A673 (cell line): ENCODE measurements at regions not wholly inside any gene's neighbourhood (a gene's known extent, or its start where the extent isn't known, plus 50 kb on each side); places are given as distances from the start of the nearest gene placed in this dataset.

Experiments used
- BruUV-seq: library from RNA; stranded (reverse); fragments of 400-500 nt; replicated peaks from 2 replicates; lab custom pipeline; 2021; lab: Mats Ljungman, UMichigan
- CTCF ChIA-PET: fragments of 300-600 bp; sonication (Branson Sonifier 250); formaldehyde crosslinking; loops from one replicate; lab custom pipeline; 2022; ENCODE audit warnings: antibody characterized with exemption; lab: Charles Lee
- POLR2A ChIA-PET: fragments of 300-600 bp; sonication (Branson Sonifier 250); formaldehyde crosslinking; loops from one replicate; lab custom pipeline; 2022; ENCODE audit warnings: antibody characterized with exemption; ENCODE audit not compliant: low non-redundant PET; lab: Charles Lee
- DNase-seq: peaks from one replicate; pipeline ENCODE4 v3.0.0-alpha.2; 2015; ENCODE audit warnings: low spot score
- H3K27ac ChIP-seq: fragments of 200-600 bp; sonication (generic); 2 replicates; pipeline ENCODE4 v1.5.1; 2016; ENCODE audit warnings: mixed run types, low read depth, mild to moderate bottlenecking, mixed read lengths, antibody characterized with exemption, low read length; ENCODE audit not compliant: poor library complexity, severe bottlenecking
- H3K27me3 ChIP-seq: fragments of 200-600 bp; sonication (generic); replicated peaks from 2 replicates; pipeline ENCODE4 v1.6.1; 2017; ENCODE audit warnings: mixed run types, low read depth, mild to moderate bottlenecking, mixed read lengths, antibody characterized with exemption, low read length; ENCODE audit not compliant: insufficient read depth, poor library complexity
- H3K36me3 ChIP-seq: fragments of 200-600 bp; sonication (generic); 2 replicates; pipeline ENCODE4 v1.6.1; 2016; ENCODE audit warnings: mixed run types, mild to moderate bottlenecking, mixed read lengths, antibody characterized with exemption, low read length; ENCODE audit not compliant: insufficient read depth, poor library complexity, severe bottlenecking
- H3K4me1 ChIP-seq: fragments of 200-600 bp; sonication (generic); 2 replicates; pipeline ENCODE4 v1.6.1; 2017; ENCODE audit warnings: mixed run types, mild to moderate bottlenecking, mixed read lengths, antibody characterized with exemption, low read length; ENCODE audit not compliant: insufficient read depth, poor library complexity, severe bottlenecking
- H3K4me3 ChIP-seq: fragments of 200-600 bp; sonication (generic); 2 replicates; pipeline ENCODE4 v1.5.1; 2016; ENCODE audit warnings: low read depth, mixed run types, mild to moderate bottlenecking, mixed read lengths, low read length; ENCODE audit not compliant: poor library complexity, severe bottlenecking
- H3K9me3 ChIP-seq: fragments of 200-600 bp; sonication (generic); 2 replicates; pipeline ENCODE4 v1.6.1; 2016; ENCODE audit warnings: mixed run types, low read depth, mild to moderate bottlenecking, mixed read lengths, antibody characterized with exemption, low read length; ENCODE audit not compliant: poor library complexity, severe bottlenecking
- CTCF ChIP-seq: fragments of 300-800, 200-600 bp; sonication (generic); conservative IDR thresholded peaks from 2 replicates; pipeline ENCODE4 v1.5.1; 2017; ENCODE audit warnings: low read depth, mild to moderate bottlenecking, antibody characterized with exemption, low read length, moderate library complexity, mixed read lengths
- EZH2 ChIP-seq: fragments of 200-600 bp; sonication (generic); IDR thresholded peaks from 2 replicates; pipeline ENCODE4 v1.6.1; 2017; ENCODE audit warnings: borderline replicate concordance, low read depth, mild to moderate bottlenecking, mixed read lengths, antibody characterized with exemption, low read length; ENCODE audit not compliant: poor library complexity, severe bottlenecking
- intact Hi-C: fragments of 100-400 bp; cut with micrococcal nuclease; formaldehyde crosslinking; loops from one replicate; pipeline ENCODE4 v1.10.0; 2022; ENCODE audit not compliant: unreplicated experiment

GRCh38 chr6:126167726-126168125 is 172.2 kb upstream of the CENPW start:
- CTCF ChIA-PET: no interaction called here
- H3K27me3 ChIP-seq: no peaks in the 10 kb centered on the region
- DNase-seq: no peak
- H3K4me1 ChIP-seq: no peaks in the 10 kb centered on the region
- intact Hi-C loops: no loop called here
- POLR2A ChIA-PET: no interaction called here
- H3K36me3 ChIP-seq: no peaks in the 10 kb centered on the region
- no TSS peak for BruUV-seq
- no peak for TF ChIP-seq CTCF
- TF ChIP-seq EZH2: no peak
- no peaks in the 10 kb centered on the region for H3K9me3 ChIP-seq
- H3K4me3 ChIP-seq: no peak overlapping the region
- H3K27ac ChIP-seq: no peak overlapping the region

- no peak overlapping the region for H3K4me3 ChIP-seq
- intact Hi-C loops: loop anchor here (2.0 kb wide), 1 partner anchor 174 kb away; no protein-coding TSS in a partner anchor
- POLR2A ChIA-PET: no interaction called here
- no peaks in the 10 kb centered on the region for H3K4me1 ChIP-seq
- TF ChIP-seq EZH2 (no peak), CTCF (no peak)
- H3K36me3 ChIP-seq: no peaks in the 10 kb centered on the region
- no peak for DNase-seq
- no peak overlapping the region for H3K27ac ChIP-seq
- no peaks in the 10 kb centered on the region for H3K27me3 ChIP-seq
- CTCF ChIA-PET: no interaction called here
- no peaks in the 10 kb centered on the region for H3K9me3 ChIP-seq
- BruUV-seq: no TSS peak
These were observed 169.5 kb upstream of the CENPW start for GRCh38 chr6:126170433-126170832.

- no peak overlapping the region for H3K4me3 ChIP-seq
- no peaks in the 10 kb centered on the region for H3K9me3 ChIP-seq
- POLR2A ChIA-PET: no interaction called here
- peak; percentile 56 for DNase-seq
- BruUV-seq: no TSS peak
- no peaks in the 10 kb centered on the region for H3K36me3 ChIP-seq
- H3K27me3 ChIP-seq: no peaks in the 10 kb centered on the region
- intact Hi-C loops: loop anchor here (1.0 to 2.0 kb wide), 2 partner anchors 138 to 174 kb away; no protein-coding TSS in a partner anchor
- no peaks in the 10 kb centered on the region for H3K4me1 ChIP-seq
- CTCF ChIA-PET: interaction anchor here (0.6 kb wide), 1 partner anchor 33 kb away, joined by 4 read pairs; no protein-coding TSS in a partner anchor
- TF ChIP-seq EZH2 (no peak), CTCF (peak; percentile 73)
- H3K27ac ChIP-seq: no peak overlapping the region
These were observed 168.9 kb upstream of the CENPW start for GRCh38 chr6:126170978-126171382.
